Karpas-422 (cell line): ENCODE measurements at regions not wholly inside any gene's neighbourhood (a gene's known extent, or its start where the extent isn't known, plus 50 kb on each side); places are given as distances from the start of the nearest gene placed in this dataset.

Experiments
- DNase-seq: peaks from one replicate; pipeline ENCODE4 v3.0.0-alpha.2; 2015
- H2AFZ ChIP-seq: fragments of 200-600 bp; sonication (generic); 2 replicates; pipeline ENCODE4 v1.6.1; 2014; ENCODE audit warnings: antibody characterized with exemption, low read length, mixed read lengths
- H3K27ac ChIP-seq: fragments of 200-600 bp; sonication (generic); 2 replicates; pipeline ENCODE4 v1.5.1; 2014; ENCODE audit warnings: mild to moderate bottlenecking, low read length, moderate library complexity
- H3K27me3 ChIP-seq: fragments of 200-600 bp; sonication (generic); 2 replicates; pipeline ENCODE4 v1.6.1; 2014; ENCODE audit warnings: low read length, mixed read lengths
- H3K36me3 ChIP-seq: fragments of 200-600 bp; sonication (generic); 2 replicates; pipeline ENCODE4 v1.6.1; 2014; ENCODE audit warnings: low read length, mixed read lengths; ENCODE audit not compliant: insufficient read depth
- H3K4me1 ChIP-seq: fragments of 200-600 bp; sonication (generic); 2 replicates; pipeline ENCODE4 v1.6.1; 2014; ENCODE audit warnings: mild to moderate bottlenecking, low read length, mixed read lengths
- H3K4me2 ChIP-seq: fragments of 200-600 bp; sonication (generic); 2 replicates; pipeline ENCODE4 v1.6.1; 2014; ENCODE audit warnings: low read length, low read depth, mild to moderate bottlenecking; ENCODE audit not compliant: poor library complexity, severe bottlenecking
- H3K4me3 ChIP-seq: fragments of 200-600 bp; sonication (generic); 2 replicates; pipeline ENCODE4 v1.5.1; 2014; ENCODE audit warnings: mild to moderate bottlenecking, antibody characterized with exemption, low read length, mixed read lengths
- H3K79me2 ChIP-seq: fragments of 200-600 bp; sonication (generic); 2 replicates; pipeline ENCODE4 v1.6.1; 2014; ENCODE audit warnings: mild to moderate bottlenecking, low read length, mixed read lengths
- H3K9ac ChIP-seq: fragments of 200-600 bp; sonication (generic); 2 replicates; pipeline ENCODE4 v1.6.0; 2014; ENCODE audit warnings: low read length
- H3K9me2 ChIP-seq: fragments of 200-600 bp; sonication (generic), shearing (Covaris generic); replicated peaks from 2 replicates; pipeline ENCODE4 v1.6.0; 2014; ENCODE audit warnings: mild to moderate bottlenecking, low read length, moderate library complexity; ENCODE audit not compliant: insufficient read depth
- H3K9me3 ChIP-seq: fragments of 300-700, 200-600 bp; sonication (generic); 2 replicates; pipeline ENCODE4 v1.6.1; 2014; ENCODE audit warnings: low read length, mixed read lengths
- H4K20me1 ChIP-seq: fragments of 200-600 bp; sonication (generic); 2 replicates; pipeline ENCODE4 v1.6.1; 2014; ENCODE audit warnings: mild to moderate bottlenecking, antibody characterized with exemption, low read length, low read depth; ENCODE audit not compliant: insufficient read depth

DNA sequence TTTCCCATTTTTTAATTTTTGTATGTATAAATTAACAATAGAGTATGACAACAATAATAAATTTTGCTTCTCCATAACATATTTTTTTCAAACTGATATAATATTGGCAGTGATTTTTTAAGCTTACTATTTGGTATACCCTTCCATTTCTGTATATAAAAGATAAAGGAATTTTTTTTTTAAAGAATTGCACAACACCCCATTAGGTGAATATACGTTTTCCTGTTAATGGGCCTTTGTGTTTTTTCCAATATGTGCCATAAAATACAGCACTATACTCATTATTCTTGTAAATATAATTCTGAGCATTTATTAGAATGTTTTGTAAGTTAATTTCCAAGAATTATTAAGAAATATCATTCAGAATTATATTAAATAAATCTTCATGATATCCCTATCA is 515.2 kb upstream of the RGS18 start:
- Histone ChIP-seq H4K20me1 (no peaks in the 10 kb centered on the region), H3K79me2 (no peaks in the 10 kb centered on the region), H3K36me3 (no peaks in the 10 kb centered on the region), H3K9me2 (no peaks in the 10 kb centered on the region; the same call in 1 of the 2 replicates), H3K27me3 (no peaks in the 10 kb centered on the region), H2AFZ (no peak overlapping the region), H3K4me2 (no peak overlapping the region), H3K27ac (no peak overlapping the region), H3K9me3 (no peaks in the 10 kb centered on the region), H3K4me3 (no peak overlapping the region), H3K9ac (no peak overlapping the region), H3K4me1 (no peaks in the 10 kb centered on the region)
- DNase-seq, result no peak

GRCh38 chr1:191648939-191649338 is 509.3 kb upstream of the RGS18 start:
- no peaks in the 10 kb centered on the region for H3K27me3 ChIP-seq
- no peak for DNase-seq
- H3K4me3 ChIP-seq, result no peak overlapping the region
- no peaks in the 10 kb centered on the region for H4K20me1 ChIP-seq
- H3K36me3 ChIP-seq, result no peaks in the 10 kb centered on the region
- no peak overlapping the region for H3K9ac ChIP-seq
- H3K4me1 ChIP-seq, result no peaks in the 10 kb centered on the region
- no peak overlapping the region for H2AFZ ChIP-seq
- H3K9me2 ChIP-seq, result no peaks in the 10 kb centered on the region
- H3K4me2 ChIP-seq, result no peak overlapping the region
- H3K27ac ChIP-seq, result no peak overlapping the region
- no peaks in the 10 kb centered on the region for H3K79me2 ChIP-seq
- H3K9me3 ChIP-seq, result no peaks in the 10 kb centered on the region; the same call in 1 of the 2 replicates

DNA sequence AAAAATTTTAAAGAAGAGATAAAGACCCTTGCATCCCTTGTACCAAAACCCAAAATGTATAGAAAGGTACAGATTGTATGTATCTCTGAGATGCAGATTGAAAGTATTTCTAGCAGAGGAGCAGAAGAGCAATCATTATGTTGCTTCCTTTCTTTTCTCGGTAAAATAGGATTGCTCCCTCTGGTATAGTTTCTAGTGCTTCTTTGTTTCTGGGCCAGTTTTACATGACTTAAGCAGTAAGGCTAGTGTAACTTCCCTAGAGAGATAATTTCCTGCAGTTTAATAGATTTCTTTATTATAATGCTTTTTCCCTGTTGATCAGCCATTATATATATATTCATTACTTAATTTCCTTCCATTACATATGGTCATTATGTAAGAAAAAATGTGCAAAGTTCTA is 496.2 kb upstream of the RGS18 start:
- H3K9me3 ChIP-seq, result no peaks in the 10 kb centered on the region
- no peak overlapping the region for H3K27ac ChIP-seq
- H3K4me2 ChIP-seq, result no peak overlapping the region
- no peak overlapping the region for H2AFZ ChIP-seq
- H3K27me3 ChIP-seq, result no peaks in the 10 kb centered on the region
- H3K79me2 ChIP-seq, result no peaks in the 10 kb centered on the region
- no peaks in the 10 kb centered on the region for H3K4me1 ChIP-seq
- no peak overlapping the region for H3K9ac ChIP-seq
- no peaks in the 10 kb centered on the region for H4K20me1 ChIP-seq
- H3K36me3 ChIP-seq, result no peaks in the 10 kb centered on the region
- no peak overlapping the region for H3K4me3 ChIP-seq
- no peak for DNase-seq
- peaks cover 2% of the 10 kb centered on the region; the same call in 1 of the 2 replicates for H3K9me2 ChIP-seq

DNA sequence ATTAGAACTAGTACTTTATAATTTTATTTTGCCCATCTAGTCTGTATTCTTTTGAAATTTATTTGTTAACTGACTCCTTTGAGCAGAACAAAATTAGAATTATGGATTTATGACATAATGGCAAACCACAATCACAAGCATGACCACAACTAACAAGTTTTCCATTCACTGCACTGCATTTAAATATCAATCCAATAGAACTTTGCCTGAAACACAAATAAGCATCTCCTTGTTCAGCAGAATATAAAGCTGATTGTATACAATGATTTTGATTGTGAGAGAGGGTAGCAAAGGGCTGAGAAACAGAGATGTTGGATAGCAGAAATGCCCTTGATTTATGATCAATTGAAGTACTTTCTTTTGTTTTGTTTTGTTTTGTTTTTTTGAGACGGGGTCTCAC is 495.5 kb upstream of the RGS18 start:
- Histone ChIP-seq H3K9me3 (no peaks in the 10 kb centered on the region), H3K9me2 (peaks cover 2% of the 10 kb centered on the region; the same call in 1 of the 2 replicates), H3K9ac (no peak overlapping the region), H2AFZ (no peak overlapping the region), H3K4me1 (no peaks in the 10 kb centered on the region), H3K27ac (no peak overlapping the region), H3K4me3 (no peak overlapping the region), H4K20me1 (no peaks in the 10 kb centered on the region), H3K4me2 (no peak overlapping the region), H3K36me3 (no peaks in the 10 kb centered on the region), H3K27me3 (no peaks in the 10 kb centered on the region), H3K79me2 (no peaks in the 10 kb centered on the region)
- DNase-seq, result no peak

- DNase-seq, result no peak
- no peaks in the 10 kb centered on the region for H3K27me3 ChIP-seq
- no peak overlapping the region for H3K4me3 ChIP-seq
- H3K79me2 ChIP-seq, result no peaks in the 10 kb centered on the region
- H3K4me2 ChIP-seq, result no peak overlapping the region
- H4K20me1 ChIP-seq, result no peaks in the 10 kb centered on the region
- no peaks in the 10 kb centered on the region for H3K4me1 ChIP-seq
- no peak overlapping the region for H3K9ac ChIP-seq
- no peaks in the 10 kb centered on the region for H3K9me3 ChIP-seq
- no peak overlapping the region for H3K27ac ChIP-seq
- no peaks in the 10 kb centered on the region for H3K36me3 ChIP-seq
- H2AFZ ChIP-seq, result 0 out of 2 replicates have a peak overlapping the region, but pooled peaks have one; percentile 21
- H3K9me2 ChIP-seq, result no peaks in the 10 kb centered on the region
Observed at GRCh38 chr1:191668525-191668924, 489.7 kb upstream of the RGS18 start.

DNA sequence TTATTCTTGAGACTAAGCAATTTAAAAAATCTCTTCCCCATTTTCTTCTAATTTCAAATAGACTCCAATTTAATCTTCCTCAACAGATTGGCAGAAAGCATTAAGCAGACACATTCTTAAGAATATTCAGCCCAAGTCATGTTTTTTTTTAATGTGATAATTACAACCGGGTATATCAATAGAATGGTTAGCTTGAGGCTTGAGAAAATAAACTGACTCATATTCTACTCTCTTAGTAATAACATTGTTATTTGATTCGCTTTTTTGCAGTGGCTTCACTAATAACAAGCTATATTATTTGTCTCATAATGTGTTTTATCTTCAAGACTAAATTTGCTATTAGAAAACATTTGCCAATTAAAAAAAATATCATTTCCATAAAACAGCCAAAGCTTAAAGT is 488.6 kb upstream of the RGS18 start:
- no peak overlapping the region for H3K9ac ChIP-seq
- H4K20me1 ChIP-seq, result no peaks in the 10 kb centered on the region
- no peaks in the 10 kb centered on the region for H3K9me3 ChIP-seq
- no peak overlapping the region for H3K4me3 ChIP-seq
- no peaks in the 10 kb centered on the region for H3K79me2 ChIP-seq
- H3K9me2 ChIP-seq, result no peaks in the 10 kb centered on the region
- no peak for DNase-seq
- H2AFZ ChIP-seq, result no peak overlapping the region
- no peak overlapping the region for H3K27ac ChIP-seq
- H3K4me2 ChIP-seq, result no peak overlapping the region
- no peaks in the 10 kb centered on the region for H3K36me3 ChIP-seq
- no peaks in the 10 kb centered on the region for H3K27me3 ChIP-seq
- H3K4me1 ChIP-seq, result no peaks in the 10 kb centered on the region

DNA sequence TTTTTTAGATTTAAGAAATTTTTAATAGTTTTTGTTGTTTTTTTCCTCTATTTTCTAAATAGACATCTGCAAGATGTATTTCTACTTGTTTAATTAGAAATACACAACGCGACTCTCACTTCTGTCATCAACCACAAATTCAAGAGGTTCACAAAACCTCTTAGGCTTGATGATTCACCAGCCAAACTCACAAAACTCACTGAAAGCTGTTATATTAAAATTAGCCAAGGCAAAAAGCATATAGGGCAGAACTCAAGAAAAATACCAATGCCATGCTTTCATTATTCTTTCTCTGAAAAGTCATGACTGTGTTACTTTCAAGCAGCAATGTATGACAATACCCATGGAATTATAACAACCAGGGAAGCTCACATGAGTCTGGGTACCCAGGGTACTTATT is 487.0 kb upstream of the RGS18 start:
- no peaks in the 10 kb centered on the region for H3K27me3 ChIP-seq
- H3K9ac ChIP-seq, result no peak overlapping the region
- H3K27ac ChIP-seq, result no peak overlapping the region
- H3K36me3 ChIP-seq, result no peaks in the 10 kb centered on the region
- H3K9me2 ChIP-seq, result no peaks in the 10 kb centered on the region
- H4K20me1 ChIP-seq, result no peaks in the 10 kb centered on the region
- H3K4me1 ChIP-seq, result no peaks in the 10 kb centered on the region
- H3K4me2 ChIP-seq, result no peak overlapping the region
- no peak overlapping the region for H2AFZ ChIP-seq
- no peak overlapping the region for H3K4me3 ChIP-seq
- no peak for DNase-seq
- H3K79me2 ChIP-seq, result no peaks in the 10 kb centered on the region
- no peaks in the 10 kb centered on the region for H3K9me3 ChIP-seq

- H2AFZ ChIP-seq, result no peak overlapping the region
- DNase-seq, result no peak
- no peaks in the 10 kb centered on the region for H4K20me1 ChIP-seq
- H3K79me2 ChIP-seq, result no peaks in the 10 kb centered on the region
- H3K9me3 ChIP-seq, result no peaks in the 10 kb centered on the region; the same call in 1 of the 2 replicates
- H3K9me2 ChIP-seq, result no peaks in the 10 kb centered on the region
- H3K4me1 ChIP-seq, result no peaks in the 10 kb centered on the region
- H3K36me3 ChIP-seq, result no peaks in the 10 kb centered on the region
- no peak overlapping the region for H3K4me3 ChIP-seq
- H3K4me2 ChIP-seq, result no peak overlapping the region
- no peak overlapping the region for H3K9ac ChIP-seq
- H3K27me3 ChIP-seq, result no peaks in the 10 kb centered on the region
- H3K27ac ChIP-seq, result no peak overlapping the region
Observed at GRCh38 chr1:191674626-191675179, 483.6 kb upstream of the RGS18 start.
